BJ (cell line): ENCODE measurements at regions not wholly inside any gene's neighbourhood (a gene's known extent, or its start where the extent isn't known, plus 50 kb on each side); places are given as distances from the start of the nearest gene placed in this dataset.

Experiments
- CTCF ChIA-PET: fragments of 350-600 bp; formaldehyde crosslinking; extraction: SDS; loops from one replicate; lab custom pipeline; 2021; ENCODE audit warnings: antibody characterized with exemption, inconsistent platforms; lab: Yijun Ruan, JAX
- POLR2A ChIA-PET: fragments of 300-600 bp; sonication (Branson Sonifier 250); formaldehyde crosslinking; extraction: SDS; loops from one replicate; lab custom pipeline; 2021; ENCODE audit warnings: antibody characterized with exemption; lab: Charles Lee
- DNase-seq: peaks from one replicate; pipeline ENCODE4 v3.0.0-alpha.2; 2011; ENCODE audit warnings: low read depth
- H3K27me3 ChIP-seq: 2 replicates; pipeline ENCODE4 v1.6.0; 2011; ENCODE audit warnings: low read length; ENCODE audit not compliant: control insufficient read depth, insufficient read depth
- H3K36me3 ChIP-seq: 2 replicates; pipeline ENCODE4 v1.5.1; 2011; ENCODE audit warnings: low read length; ENCODE audit not compliant: control insufficient read depth, insufficient read depth
- H3K4me3 ChIP-seq: 2 replicates; pipeline ENCODE4 v1.5.1; 2011; ENCODE audit warnings: low read depth, mild to moderate bottlenecking, control low read depth, low read length
- TF ChIP-seq, protein P1 (sequence below): IDR thresholded peaks from 2 replicates; pipeline ENCODE4 v1.5.1; 2011; ENCODE audit warnings: low read depth, mild to moderate bottlenecking, control low read depth, inconsistent platforms, low read length, moderate library complexity; ENCODE audit not compliant: insufficient read depth

DNA sequence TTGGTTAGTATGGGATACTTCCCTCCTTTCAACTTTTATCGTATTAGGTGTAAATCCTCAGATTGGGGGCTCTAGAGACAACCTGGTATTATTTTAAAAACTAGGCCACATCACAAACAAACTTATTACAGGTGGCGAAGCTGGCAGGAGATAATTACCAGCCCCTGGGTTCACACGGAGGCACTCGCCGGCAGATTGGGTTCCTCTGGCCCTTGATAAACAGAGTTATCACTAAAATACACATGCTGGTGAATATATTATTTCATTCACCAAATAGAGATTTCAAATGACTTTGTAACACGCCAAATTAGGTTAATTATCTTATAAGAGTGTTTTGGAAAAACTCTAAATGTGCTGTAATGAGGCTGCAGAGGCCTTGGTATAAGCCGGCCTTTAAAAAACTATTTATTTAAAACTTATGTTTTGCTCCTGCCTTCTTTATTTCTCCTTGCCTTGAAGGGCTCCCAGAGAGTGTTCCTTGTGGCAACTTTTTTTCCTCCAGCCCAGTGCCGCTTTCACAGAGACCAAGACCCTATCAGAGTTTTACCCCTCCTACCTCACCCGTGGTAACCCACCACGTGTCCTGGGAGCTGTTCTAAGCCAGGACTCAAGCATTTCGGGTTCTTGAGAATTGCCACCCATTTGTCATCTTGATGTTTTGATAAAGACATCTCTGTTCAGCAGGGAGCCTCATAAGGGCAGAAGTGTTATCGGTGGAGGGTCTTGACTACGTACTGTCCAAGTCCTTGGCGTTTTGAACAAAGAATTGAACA, 468.6 kb upstream of the CFAP20DC start:
- TF ChIP-seq, protein P1, sequence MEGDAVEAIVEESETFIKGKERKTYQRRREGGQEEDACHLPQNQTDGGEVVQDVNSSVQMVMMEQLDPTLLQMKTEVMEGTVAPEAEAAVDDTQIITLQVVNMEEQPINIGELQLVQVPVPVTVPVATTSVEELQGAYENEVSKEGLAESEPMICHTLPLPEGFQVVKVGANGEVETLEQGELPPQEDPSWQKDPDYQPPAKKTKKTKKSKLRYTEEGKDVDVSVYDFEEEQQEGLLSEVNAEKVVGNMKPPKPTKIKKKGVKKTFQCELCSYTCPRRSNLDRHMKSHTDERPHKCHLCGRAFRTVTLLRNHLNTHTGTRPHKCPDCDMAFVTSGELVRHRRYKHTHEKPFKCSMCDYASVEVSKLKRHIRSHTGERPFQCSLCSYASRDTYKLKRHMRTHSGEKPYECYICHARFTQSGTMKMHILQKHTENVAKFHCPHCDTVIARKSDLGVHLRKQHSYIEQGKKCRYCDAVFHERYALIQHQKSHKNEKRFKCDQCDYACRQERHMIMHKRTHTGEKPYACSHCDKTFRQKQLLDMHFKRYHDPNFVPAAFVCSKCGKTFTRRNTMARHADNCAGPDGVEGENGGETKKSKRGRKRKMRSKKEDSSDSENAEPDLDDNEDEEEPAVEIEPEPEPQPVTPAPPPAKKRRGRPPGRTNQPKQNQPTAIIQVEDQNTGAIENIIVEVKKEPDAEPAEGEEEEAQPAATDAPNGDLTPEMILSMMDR, result no peak
- no peak overlapping the region for H3K4me3 ChIP-seq
- POLR2A ChIA-PET, result no interaction called here
- H3K36me3 ChIP-seq, result no peaks in the 10 kb centered on the region
- no peaks in the 10 kb centered on the region for H3K27me3 ChIP-seq
- DNase-seq, result no peak
- CTCF ChIA-PET, result interaction anchor here (0.7 kb wide), 1 partner anchor 9 kb away, joined by 3 read pairs; no protein-coding TSS in a partner anchor

- H3K27me3 ChIP-seq, result peaks cover 2% of the 10 kb centered on the region; the same call in 1 of the 2 replicates
- TF ChIP-seq, protein P1, result no peak
- ChIA-PET POLR2A (no interaction called here), CTCF (interaction anchor here (0.7 kb wide), 1 partner anchor 8 kb away, joined by 3 read pairs; no protein-coding TSS in a partner anchor)
- DNase-seq, result no peak
- H3K4me3 ChIP-seq, result no peak overlapping the region
- H3K36me3 ChIP-seq, result no peaks in the 10 kb centered on the region
These were observed 467.6 kb upstream of the CFAP20DC start for GRCh38 chr3:59517388-59517787.

DNA sequence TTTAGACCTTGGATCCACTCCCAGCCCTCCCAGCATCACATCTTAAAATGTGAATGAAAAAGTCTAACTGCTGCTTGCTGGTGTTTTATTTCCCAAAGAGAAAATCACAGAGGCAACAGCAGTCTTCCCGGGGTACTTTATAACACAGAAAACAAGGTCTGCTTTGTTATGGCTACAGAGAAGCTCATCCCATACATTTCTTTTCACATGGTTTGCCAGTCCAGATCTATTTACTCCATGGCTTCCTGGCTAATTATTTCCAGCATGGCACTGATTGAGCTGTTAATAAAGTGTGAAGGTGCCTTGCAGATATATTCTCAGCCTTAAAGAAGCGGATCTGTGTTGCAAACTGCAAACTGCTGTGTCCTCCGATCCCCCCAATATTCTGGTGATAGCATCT, 466.1 kb upstream of the CFAP20DC start:
- no peak for DNase-seq
- CTCF ChIA-PET, result no interaction called here
- H3K36me3 ChIP-seq, result no peaks in the 10 kb centered on the region
- TF ChIP-seq, protein P1, result no peak
- H3K4me3 ChIP-seq, result no peak overlapping the region
- POLR2A ChIA-PET, result no interaction called here
- peaks cover 2% of the 10 kb centered on the region; the same call in 1 of the 2 replicates for H3K27me3 ChIP-seq

GRCh38 chr3:59514865-59515482, 465.1 kb upstream of the CFAP20DC start:
- DNase-seq, result no peak
- H3K36me3 ChIP-seq, result no peaks in the 10 kb centered on the region
- ChIA-PET CTCF (no interaction called here), POLR2A (no interaction called here)
- TF ChIP-seq, protein P1, result no peak
- no peak overlapping the region for H3K4me3 ChIP-seq
- peaks cover 2% of the 10 kb centered on the region; the same call in 1 of the 2 replicates for H3K27me3 ChIP-seq

DNA sequence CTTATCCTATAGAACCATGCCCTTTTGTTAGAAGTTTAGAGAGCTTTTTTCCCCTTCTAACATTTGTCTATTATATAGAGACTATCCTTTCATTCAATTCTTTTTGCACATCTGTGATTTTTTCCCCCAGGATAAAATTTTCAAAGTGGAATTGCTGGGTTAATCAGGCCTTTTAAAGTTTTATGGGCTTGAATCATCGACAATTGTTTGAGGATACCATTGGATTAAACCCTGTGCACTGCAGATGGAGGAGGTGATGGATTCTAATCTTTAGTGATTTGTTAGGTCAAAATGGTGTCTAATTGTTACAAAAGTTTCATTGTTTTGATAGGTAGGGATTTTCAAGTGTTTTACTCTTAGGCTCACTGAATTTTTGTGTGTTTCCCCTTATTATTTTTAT, 463.7 kb upstream of the CFAP20DC start:
- POLR2A ChIA-PET, result no interaction called here
- TF ChIP-seq, protein P1, result no peak
- Histone ChIP-seq H3K4me3 (no peak overlapping the region), H3K36me3 (no peaks in the 10 kb centered on the region), H3K27me3 (peaks cover 2% of the 10 kb centered on the region; the same call in 1 of the 2 replicates)
- CTCF ChIA-PET, result interaction anchor here (0.7 kb wide), 1 partner anchor 268 kb away, joined by 3 read pairs; no protein-coding TSS in a partner anchor
- no peak for DNase-seq
